ENCODE measurements at regions not wholly inside any gene's neighbourhood (a gene's known extent, or its start where the extent isn't known, plus 50 kb on each side); places are given as distances from the start of the nearest gene placed in this dataset.
A peak's percentile ranks its signal among the peaks of the same experiment; 100 is the strongest.

- peak; percentile 23 for DNase-seq
These were observed 61.9 kb upstream of the GSE1 start for GRCh38 chr16:85550953-85551924.

DNA sequence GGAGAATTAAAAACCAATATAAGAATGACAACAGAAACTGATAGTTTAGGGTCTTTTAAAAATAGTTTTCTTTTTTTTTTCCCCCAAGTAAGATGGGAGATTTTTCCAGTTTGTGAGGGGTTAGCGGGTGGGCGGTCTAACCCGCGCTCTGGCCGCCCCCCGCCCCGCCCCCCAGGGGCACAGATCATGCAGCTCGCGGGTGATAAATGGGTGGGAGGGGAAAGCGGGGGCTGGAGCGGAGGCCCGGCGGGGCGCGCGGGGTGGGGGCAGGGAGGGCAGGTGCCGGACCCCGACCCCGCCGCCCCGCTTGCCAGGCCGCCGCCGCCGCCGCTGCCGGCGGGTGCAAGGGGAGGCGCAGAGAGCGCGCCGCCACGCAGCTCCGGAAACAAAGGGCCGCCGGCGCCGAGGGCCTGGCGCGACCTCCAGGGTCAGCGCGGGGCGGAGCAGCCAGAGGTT is 60.1 kb upstream of the GSE1 start:
- no peak for DNase-seq

DNA sequence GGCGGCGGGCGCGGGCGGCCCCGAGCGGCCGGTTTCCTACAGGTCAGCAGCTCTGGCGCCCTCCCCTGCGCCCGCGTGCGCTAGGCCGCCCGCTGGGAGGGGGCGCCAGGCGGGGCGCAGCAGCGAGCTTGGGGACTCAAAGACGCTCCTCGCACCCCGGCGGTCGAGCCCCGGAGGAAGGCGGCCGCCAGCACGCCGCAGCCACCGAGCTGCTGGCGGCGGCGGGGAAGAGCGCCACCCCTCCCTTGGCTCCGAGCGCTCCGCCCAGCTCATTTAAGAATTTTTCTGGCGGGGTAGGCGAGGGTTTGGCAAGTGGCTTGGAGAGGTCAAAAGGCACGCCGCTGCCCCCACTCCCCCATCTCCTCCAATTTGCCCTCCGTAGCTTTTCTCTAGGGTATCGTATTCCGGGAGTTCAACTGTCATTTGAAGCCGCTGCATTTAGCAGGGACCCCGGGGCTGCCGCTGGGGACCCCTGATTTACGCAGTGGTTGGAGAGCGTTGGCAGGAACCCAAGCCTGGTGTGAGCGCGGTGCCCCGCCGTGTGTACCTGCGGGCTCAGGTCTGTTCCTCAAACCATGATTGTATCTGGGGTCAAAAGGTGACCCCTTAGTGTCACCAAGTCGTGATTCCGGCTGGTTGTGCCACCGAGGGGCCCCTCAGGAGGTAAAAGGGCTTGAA is 59.5 kb upstream of the GSE1 start:
- DNase-seq: peak; percentile 58

GRCh38 chr16:85554114-85554888 is 58.8 kb upstream of the GSE1 start:
- DNase-seq: peak; percentile 89

- DNase-seq: peak; percentile 77
These were observed 58.0 kb upstream of the GSE1 start for GRCh38 chr16:85554889-85555718.

GRCh38 chr16:85555719-85556455 is 57.2 kb upstream of the GSE1 start:
- DNase-seq: peak; percentile 57

DNA sequence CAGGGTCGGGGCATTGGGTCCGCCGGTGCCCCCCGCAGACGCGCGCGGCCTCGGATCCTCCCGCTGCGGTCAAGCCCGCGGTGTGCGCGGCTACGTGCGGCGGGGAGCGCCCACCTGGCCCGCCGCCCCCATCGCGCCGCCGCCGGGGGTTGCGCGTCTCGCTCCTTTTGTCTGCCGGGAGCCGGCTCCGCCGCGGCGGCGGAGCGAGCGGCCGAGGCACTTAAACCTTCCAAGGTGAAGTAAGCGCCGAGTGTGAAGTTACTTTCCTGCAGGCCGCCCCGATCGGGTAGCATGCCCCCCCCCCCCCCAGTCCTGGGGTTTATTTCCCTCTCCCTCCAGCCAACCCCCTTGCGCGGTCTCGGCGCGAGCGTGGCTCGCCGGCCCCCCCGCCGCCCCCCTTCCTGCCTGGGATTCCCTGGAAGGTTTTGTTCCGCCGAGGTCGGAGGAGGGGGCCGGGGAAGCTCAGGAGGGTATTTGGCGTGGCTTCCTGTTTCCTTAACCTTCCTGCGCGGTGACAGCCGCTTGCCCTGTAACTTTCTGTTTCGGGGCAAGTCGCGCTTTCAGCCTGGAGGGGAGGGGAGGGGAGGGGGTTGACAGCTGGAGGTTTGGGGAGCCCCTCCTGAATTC is 56.6 kb upstream of the GSE1 start:
- peak; percentile 76 for DNase-seq

GRCh38 chr16:85557083-85557970 is 55.8 kb upstream of the GSE1 start:
- DNase-seq: no peak

DNA sequence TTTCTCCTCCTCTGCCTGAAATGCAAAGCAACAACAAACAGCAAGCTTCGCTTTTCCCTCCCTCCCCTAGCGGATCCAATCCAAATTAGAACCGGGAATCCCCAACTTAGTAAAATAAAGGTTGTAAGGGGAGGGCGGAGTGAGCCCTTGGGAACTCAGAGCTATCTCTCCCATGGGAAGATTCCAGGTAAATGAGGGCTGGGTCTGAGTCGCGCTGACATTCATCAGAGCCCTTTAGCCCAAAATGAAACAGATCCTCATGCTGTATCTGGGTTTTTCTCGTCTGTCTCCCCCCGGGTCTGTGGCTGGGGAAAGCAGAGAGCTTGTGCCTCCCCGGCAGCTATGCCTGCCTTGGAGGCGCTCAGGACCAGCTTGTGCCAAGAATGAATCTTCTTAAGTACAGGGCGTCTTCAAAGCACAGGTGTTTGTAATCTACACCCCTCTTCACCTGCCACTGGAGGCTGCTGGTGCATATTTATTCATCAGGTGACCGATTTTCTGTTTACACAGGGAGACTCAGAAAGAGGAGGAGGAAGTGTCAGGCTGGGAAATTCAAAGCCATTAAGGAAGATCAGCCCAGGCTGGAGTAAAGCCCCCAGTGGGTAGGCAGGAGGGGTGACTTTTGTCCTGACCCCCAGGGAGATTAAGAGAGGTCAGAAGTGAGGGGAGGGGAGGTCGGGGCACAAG is 55.0 kb upstream of the GSE1 start:
- DNase-seq: peak; percentile 48

DNA sequence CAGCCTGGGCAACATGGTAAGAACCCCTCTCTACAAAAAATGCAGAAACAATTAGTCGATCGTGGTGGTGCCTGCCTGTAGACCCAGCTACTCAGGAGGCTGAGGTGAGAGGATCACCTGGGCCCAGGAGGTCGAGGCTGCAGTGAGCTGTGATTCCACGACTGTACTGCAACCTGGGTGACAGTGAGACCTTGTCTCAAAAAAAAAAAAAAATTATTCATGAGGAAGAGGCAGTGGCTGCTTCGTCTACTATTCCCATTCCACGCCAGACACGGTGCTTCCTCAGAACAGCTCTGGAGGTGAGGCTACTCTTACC is 52.2 kb upstream of the GSE1 start:
- DNase-seq: no peak

DNA sequence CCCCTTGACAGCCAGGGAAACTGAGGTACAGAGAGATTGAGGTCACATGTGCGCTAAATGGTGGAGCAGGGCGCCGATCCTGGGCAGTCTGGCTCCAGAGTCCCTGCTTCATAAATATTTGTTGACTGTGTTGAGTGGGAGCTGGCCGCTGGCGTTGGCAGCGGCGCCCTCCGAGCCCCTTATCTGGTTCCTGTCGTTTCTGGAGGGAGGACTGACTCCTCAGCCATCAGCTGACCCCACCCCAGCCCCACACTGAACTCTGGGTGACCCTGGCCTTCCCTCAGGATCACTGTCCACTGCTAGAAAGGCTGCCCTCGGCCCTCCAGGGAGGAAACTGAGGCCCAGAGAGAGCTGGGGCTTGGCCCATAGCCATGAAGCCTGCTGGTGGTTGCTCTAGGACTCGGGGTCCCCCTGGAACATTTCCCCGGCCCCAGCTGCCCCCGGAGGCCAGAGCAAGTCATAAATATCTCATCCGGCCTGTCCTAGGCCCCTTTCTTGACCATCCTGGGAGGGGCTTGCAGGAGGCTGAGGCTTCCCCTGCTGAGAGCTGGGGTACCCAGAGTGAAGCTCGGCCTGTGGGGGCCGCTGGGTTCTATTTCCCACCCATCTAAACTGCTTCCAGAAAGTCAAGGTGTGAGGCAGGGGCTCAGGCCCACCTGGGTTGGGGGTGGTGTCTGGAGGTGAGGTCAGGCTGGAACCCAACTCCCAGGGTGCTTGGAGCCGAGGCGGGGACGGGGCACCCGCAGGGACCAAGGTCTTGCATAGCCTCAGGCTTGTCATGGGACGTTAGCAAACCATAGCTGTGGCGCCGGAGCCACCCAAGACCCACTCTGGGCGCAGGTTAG is 51.7 kb upstream of the GSE1 start:
- no peak for DNase-seq

DNA sequence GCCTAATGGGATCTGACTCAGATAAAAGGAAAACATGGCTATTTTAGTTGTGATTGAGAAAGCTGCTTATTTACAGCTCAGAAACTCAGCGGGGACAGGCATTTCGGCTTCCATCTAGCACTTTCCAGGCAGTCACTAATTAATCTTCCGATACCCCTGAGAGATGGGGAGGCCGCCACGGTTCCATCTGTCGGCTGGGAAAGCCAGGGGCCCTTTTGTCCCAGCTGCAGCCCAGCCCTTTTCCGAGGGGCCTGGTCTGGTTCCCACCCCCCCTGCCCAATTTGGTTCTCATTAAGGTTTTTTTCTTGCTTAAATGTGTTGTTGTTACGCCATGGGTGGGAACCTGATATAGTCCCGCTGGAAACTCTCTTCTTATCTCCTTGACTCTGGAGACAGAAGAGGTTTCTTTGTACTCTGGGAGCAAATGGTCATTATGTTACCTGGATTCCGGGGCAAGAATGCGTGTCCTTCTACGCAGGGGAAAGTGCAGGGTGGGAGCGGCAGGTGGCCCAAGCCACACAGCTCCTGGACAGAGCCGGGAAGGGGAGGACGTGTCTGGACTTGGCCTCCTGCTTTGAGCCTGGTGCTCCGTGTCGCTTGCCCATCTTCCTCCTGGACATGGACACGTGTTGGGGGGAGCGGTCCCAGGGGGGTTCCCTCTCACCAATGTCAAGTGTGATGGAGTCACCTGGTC is 50.9 kb upstream of the GSE1 start:
- no peak for DNase-seq

DNA sequence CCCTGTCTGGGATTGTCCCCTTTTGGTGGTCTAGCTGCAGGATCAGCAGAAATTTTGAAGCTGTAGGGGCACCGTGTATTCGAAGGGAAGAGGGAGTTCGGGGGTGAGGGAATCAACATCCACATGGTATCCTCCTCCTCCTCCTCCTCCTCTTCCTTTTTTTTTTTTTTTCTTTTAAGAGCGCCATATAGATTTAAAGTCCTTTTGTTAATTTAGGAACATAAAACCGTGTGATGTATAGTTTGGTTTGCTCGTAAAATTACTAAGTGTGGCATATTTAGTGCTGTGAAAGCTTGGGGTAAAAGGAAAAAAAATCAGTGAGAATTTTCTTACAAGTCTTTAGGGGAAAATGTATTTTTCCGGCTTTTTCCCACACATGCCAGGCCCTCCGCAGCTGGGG is 50.1 kb upstream of the GSE1 start:
- DNase-seq: no peak
